Cardiac fibroblast (primary cell): ENCODE measurements at regions not wholly inside any gene's neighbourhood (a gene's known extent, or its start where the extent isn't known, plus 50 kb on each side); places are given as distances from the start of the nearest gene placed in this dataset.
A peak's percentile ranks its signal among the peaks of the same experiment; 100 is the strongest.
"Not testable (repeated sequence)": the region's sequence is repeated elsewhere in the genome, so short reads cannot be mapped to it uniquely, and the experiment has no call there.

Source experiments
- DNase-seq, 2 donors: peaks; one replicate each; pipeline versions ENCODE4 v3.0.0 to v3.0.0-alpha.2; 2010; ENCODE audit warnings: low read depth in 2 of 2
- H3K4me3 ChIP-seq, 2 donors: replicated peaks in 1 of 2; 1 replicate in 1 of 2; 2 replicates in 1 of 2; pipeline ENCODE4 v1.5.1; 2011; ENCODE audit warnings: low read depth in 2 of 2, low read length in 2 of 2, mild to moderate bottlenecking in 2 of 2, moderate library complexity in 1 of 2
- CTCF ChIP-seq: IDR thresholded peaks from one replicate; pipeline ENCODE4 v1.5.1; 2011; ENCODE audit warnings: low read depth, mild to moderate bottlenecking, low read length, inconsistent platforms

GRCh38 chr3:30538791-30539190 lies 67.6 kb upstream of the TGFBR2 start:
- DNase-seq, result peak; percentile 76 to 93
- H3K4me3 ChIP-seq, result no peak overlapping the region
- no peak for TF ChIP-seq CTCF

- no peak for TF ChIP-seq CTCF
- no peak for DNase-seq
- no peak overlapping the region for H3K4me3 ChIP-seq
Measured at GRCh38 chr3:30539206-30539605, 67.2 kb upstream of the TGFBR2 start.

DNA sequence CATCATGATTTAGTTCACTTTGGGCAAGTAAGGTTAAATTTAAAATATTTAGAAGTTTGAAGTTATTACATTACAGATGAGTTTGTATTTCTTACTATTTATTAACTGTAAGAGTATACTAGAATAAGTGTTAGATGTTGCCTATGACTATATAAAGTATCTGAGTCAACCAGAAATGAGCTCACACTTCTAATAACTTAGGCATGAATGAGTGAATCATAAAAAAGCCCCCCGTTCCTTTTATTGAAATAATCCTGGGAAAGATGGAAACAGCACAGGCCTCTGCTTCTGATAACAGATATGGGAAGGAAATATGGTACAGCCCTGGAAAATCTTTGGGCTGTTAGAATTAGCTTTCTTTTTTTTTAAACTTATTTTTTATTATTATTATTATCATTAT lies 66.6 kb upstream of the TGFBR2 start:
- peak in 1 of 2 donors; percentile 76 for DNase-seq
- H3K4me3 ChIP-seq, result no peak overlapping the region
- no peak for TF ChIP-seq CTCF

GRCh38 chr3:30541156-30541555 lies 65.2 kb upstream of the TGFBR2 start:
- DNase-seq, H3K4me3 ChIP-seq: not testable (repeated sequence)

GRCh38 chr3:30542897-30543296 lies 63.5 kb upstream of the TGFBR2 start:
- DNase-seq, result no peak
- no peak for TF ChIP-seq CTCF
- H3K4me3 ChIP-seq, result no peak overlapping the region

DNA sequence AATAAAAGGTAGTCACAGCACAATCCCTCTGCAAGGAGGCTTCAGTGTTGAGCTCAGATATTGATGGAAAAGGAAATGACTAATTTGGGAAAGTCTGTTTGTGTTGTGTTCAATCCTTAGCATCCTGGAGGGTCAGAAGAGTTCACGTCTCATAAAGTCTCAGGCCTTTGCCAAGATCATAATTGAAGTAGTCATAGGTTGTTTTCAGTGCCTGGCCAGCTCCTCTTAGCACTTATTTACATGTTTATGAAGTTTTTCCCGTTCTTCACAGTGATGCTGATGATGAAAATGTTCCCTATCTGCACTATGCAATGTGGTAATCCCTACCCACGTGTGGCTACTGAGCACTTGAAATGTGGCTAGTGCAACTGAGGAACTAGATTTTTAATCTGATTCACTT lies 61.6 kb upstream of the TGFBR2 start:
- DNase-seq, result peak; percentile 90 to 96
- H3K4me3 ChIP-seq, result no peak overlapping the region
- no peak for TF ChIP-seq CTCF

DNA sequence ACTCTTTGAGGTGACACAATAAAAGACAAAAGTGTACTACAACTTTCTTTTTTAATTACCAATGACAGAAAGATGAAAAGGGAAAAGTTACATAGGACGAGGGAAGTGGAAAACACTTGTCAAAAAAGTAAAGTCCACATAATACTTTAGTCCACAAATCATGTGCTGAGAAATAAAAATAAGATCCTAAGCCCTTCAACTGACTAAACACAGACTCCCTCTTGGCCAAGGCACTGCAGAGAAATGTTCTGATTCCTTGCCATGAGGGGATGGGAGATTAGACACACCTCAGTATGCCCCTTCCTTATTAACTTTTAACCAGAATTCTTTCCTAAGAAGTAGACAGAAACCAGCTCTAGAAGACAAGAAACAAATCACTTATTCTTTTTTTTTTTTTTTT lies 59.5 kb upstream of the TGFBR2 start:
- no peak for DNase-seq
- H3K4me3 ChIP-seq, result no peak overlapping the region
- TF ChIP-seq CTCF, result no peak
